T-cell (primary cell): ENCODE measurements at regions not wholly inside any gene's neighbourhood (a gene's known extent, or its start where the extent isn't known, plus 50 kb on each side); places are given as distances from the start of the nearest gene placed in this dataset.
A peak's percentile ranks its signal among the peaks of the same experiment; 100 is the strongest.

Experiments
- ATAC-seq, 4 experiments: fragments of 200-7000 bp in 3 of 4; fragments of 150-1000 bp in 1 of 4; cut with Tn5 transposase; replicated peaks in 1 of 4; 1 replicate in 3 of 4; 2 replicates in 1 of 4; pipeline ENCODE4 v1.10.0; 2021; ENCODE audit warnings: moderate library complexity in 3 of 4, mild to moderate bottlenecking in 2 of 4, moderate number of reproducible peaks in 1 of 4
- CTCF ChIA-PET, 2 donors: fragments of 300-600 bp; sonication (Branson Sonifier 250); formaldehyde crosslinking; loops; one replicate each; lab custom pipeline; 2022; ENCODE audit warnings: antibody characterized with exemption in 2 of 2; lab: Charles Lee
- POLR2A ChIA-PET, 2 donors: fragments of 300-600 bp; sonication (Branson Sonifier 250); formaldehyde crosslinking; loops; one replicate each; lab custom pipeline; 2022; ENCODE audit warnings: antibody characterized with exemption in 2 of 2; lab: Charles Lee
- DNase-seq, 35 experiments: peaks; one replicate each; pipeline versions ENCODE4 v3.0.0 to v3.0.0-alpha.2; 2013 to 2023
- H3K27ac ChIP-seq: one replicate; pipeline ENCODE4 v1.5.1; 2013; ENCODE audit warnings: low read length
- H3K27me3 ChIP-seq, 2 experiments: replicated peaks in 1 of 2; 1 replicate in 1 of 2; 2 replicates in 1 of 2; pipeline versions ENCODE4 v1.6.1 to v1.7.0; 2013; ENCODE audit warnings: low read length in 1 of 2, mixed read lengths in 1 of 2; ENCODE audit not compliant: control insufficient read depth in 2 of 2, insufficient read depth in 2 of 2; ENCODE audit errors: extremely low read depth in 1 of 2
- H3K36me3 ChIP-seq, 2 donors: 1 replicate in 1 of 2; 2 replicates in 1 of 2; pipeline versions ENCODE4 v1.6.1 to v1.7.0; 2013; ENCODE audit warnings: low read length in 1 of 2; ENCODE audit not compliant: control insufficient read depth in 2 of 2, insufficient read depth in 1 of 2; ENCODE audit errors: extremely low read depth in 1 of 2
- H3K4me1 ChIP-seq, 2 experiments: 1 replicate in 1 of 2; 2 replicates in 1 of 2; pipeline versions ENCODE4 v1.6.1 to v1.7.0; 2013; ENCODE audit warnings: low read length in 2 of 2, mixed read lengths in 1 of 2; ENCODE audit not compliant: insufficient read depth in 2 of 2, control insufficient read depth in 1 of 2; ENCODE audit errors: extremely low read depth in 1 of 2
- H3K4me3 ChIP-seq, 2 donors: 1 replicate in 1 of 2; 2 replicates in 1 of 2; pipeline versions ENCODE4 v1.5.1 to v1.7.0; 2013; ENCODE audit warnings: mild to moderate bottlenecking in 2 of 2, low read length in 1 of 2, moderate library complexity in 1 of 2; ENCODE audit not compliant: control insufficient read depth in 1 of 2; ENCODE audit errors: extremely low read depth in 1 of 2
- H3K9me3 ChIP-seq: 2 replicates; pipeline ENCODE4 v1.7.0; 2013
- H3K27ac Mint-ChIP-seq, 2 donors: one replicate each; pipeline ENCODE4 v1.8.0; 2020 to 2021; ENCODE audit warnings: mild to moderate bottlenecking in 2 of 2, mixed read lengths in 2 of 2
- H3K27me3 Mint-ChIP-seq, 2 donors: one replicate each; pipeline ENCODE4 v1.8.0; 2021 to 2022; ENCODE audit warnings: mixed read lengths in 2 of 2
- H3K36me3 Mint-ChIP-seq: one replicate; pipeline ENCODE4 v1.8.0; 2021; ENCODE audit warnings: mixed read lengths
- H3K4me1 Mint-ChIP-seq, 3 donors: one replicate each; pipeline ENCODE4 v1.8.0; 2020 to 2022; ENCODE audit warnings: mixed read lengths in 3 of 3, mild to moderate bottlenecking in 1 of 3
- H3K4me3 Mint-ChIP-seq, 3 donors: one replicate each; pipeline ENCODE4 v1.8.0; 2020 to 2022; ENCODE audit warnings: mild to moderate bottlenecking in 3 of 3, mixed read lengths in 3 of 3, moderate library complexity in 3 of 3
- H3K9me3 Mint-ChIP-seq, 3 donors: one replicate each; pipeline ENCODE4 v1.8.0; 2020 to 2022; ENCODE audit warnings: mixed read lengths in 3 of 3
- WGBS: methylation state at CpG from one replicate; pipeline ENCODE4 v1.1.5; 2013; ENCODE audit warnings: missing lambda C conversion rate; ENCODE audit not compliant: insufficient coverage; 5-methylcytosine and 5-hydroxymethylcytosine counted together

DNA sequence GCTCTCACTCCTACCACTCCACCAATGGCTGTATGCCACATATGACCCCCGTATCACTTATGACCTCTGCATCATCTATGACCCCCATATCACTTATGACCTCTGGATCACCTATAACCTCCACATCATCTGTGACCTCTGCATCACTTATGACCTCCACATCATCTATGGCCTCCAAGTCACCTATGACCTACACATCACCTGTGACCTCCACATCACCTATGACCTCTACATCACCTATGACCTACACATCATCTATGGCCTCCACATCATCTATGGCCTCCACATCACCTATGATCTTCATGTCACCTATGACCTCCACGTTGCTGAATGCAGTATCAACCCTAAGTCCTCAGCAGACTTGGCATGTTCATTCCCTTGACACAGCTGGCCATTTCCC lies 271.2 kb downstream of the MATN1 start:
- no peaks in the 10 kb centered on the region for H3K36me3 Mint-ChIP-seq
- Histone ChIP-seq H3K4me1 (no peaks in the 10 kb centered on the region), H3K9me3 (no peaks in the 10 kb centered on the region), H3K4me3 (no peak overlapping the region), H3K27ac (no peak overlapping the region), H3K36me3 (no peaks in the 10 kb centered on the region), H3K27me3 (peaks cover 0 to 17% of the 10 kb centered on the region in 2 experiments)
- CTCF ChIA-PET: no interaction called here
- peaks cover 4 to 13% of the 10 kb centered on the region in 2 donors for H3K27me3 Mint-ChIP-seq
- no peaks in the 10 kb centered on the region for H3K4me1 Mint-ChIP-seq
- no peak overlapping the region for H3K27ac Mint-ChIP-seq
- no peak overlapping the region for H3K4me3 Mint-ChIP-seq
- no peak for DNase-seq
- H3K9me3 Mint-ChIP-seq: no peaks in the 10 kb centered on the region
- POLR2A ChIA-PET: no interaction called here
- ATAC-seq: no peak
- 69% methylated on average over 2 of the region's 2 CpGs for WGBS

DNA sequence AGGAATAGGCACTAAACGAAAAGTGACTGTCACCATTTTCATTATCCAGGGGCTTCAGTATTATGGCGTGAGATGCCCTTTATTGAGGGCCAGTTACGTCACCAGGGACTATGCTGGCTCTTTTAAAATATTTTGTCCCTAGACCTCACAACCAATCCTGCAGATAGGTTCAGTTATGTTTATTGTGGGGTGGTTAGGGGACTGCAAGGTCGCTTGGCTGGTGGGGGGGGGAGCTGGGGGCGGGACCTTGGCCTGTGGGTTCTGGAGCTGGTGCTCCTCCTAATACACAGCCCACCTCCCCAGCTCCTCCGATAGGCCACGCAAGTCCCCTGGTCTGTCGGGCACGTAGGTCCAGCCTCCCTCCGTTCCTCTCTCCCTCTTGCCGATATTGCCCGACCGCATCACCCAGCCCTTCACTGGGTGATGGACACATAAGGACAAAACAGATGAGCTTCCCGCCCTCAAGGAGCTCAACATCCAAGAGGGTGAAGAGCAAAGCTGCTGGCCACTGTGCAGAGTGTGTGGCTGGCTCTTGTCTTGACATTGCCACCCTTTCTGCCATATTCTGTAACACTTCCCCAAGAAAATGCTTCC lies 271.8 kb downstream of the MATN1 start:
- no peaks in the 10 kb centered on the region for H3K36me3 ChIP-seq
- H3K27ac ChIP-seq: no peak overlapping the region
- ATAC-seq (no peak), DNase-seq (peak in 1 of 35 experiments; percentile 12)
- peaks cover 7 to 16% of the 10 kb centered on the region in 2 donors for H3K27me3 Mint-ChIP-seq
- no peaks in the 10 kb centered on the region for H3K9me3 ChIP-seq
- WGBS: 95% methylated on average over 11 of the region's 14 CpGs
- no peaks in the 10 kb centered on the region for H3K4me1 ChIP-seq
- no peak overlapping the region for H3K27ac Mint-ChIP-seq
- no peaks in the 10 kb centered on the region for H3K36me3 Mint-ChIP-seq
- ChIA-PET CTCF (no interaction called here), POLR2A (no interaction called here)
- no peak overlapping the region for H3K4me3 ChIP-seq
- peaks cover 0 to 22% of the 10 kb centered on the region in 2 experiments for H3K27me3 ChIP-seq
- H3K4me1 Mint-ChIP-seq: no peaks in the 10 kb centered on the region
- H3K4me3 Mint-ChIP-seq: no peak overlapping the region
- no peaks in the 10 kb centered on the region for H3K9me3 Mint-ChIP-seq

DNA sequence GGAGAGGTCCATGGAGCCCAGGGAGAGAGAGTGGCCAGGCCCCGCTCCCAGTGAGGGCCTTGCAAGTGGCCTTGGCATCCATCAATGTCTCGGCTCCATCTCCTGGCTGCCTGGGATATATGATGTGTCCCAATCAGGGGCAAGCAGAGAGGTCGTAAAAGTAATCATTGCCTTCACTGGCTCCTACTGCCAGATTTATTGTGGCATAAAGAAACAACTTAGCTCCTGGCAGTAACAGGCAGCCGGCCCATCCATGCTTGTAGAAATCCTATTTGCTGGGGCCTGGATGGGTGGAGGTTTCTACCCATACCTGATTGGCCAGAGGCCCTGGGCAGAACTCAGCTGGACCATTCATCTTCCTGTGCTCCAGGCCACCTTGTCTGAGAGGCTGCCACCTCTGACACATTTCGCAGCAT lies 272.6 kb downstream of the MATN1 start:
- ATAC-seq (no peak), DNase-seq (peak in 2 of 35 experiments; percentile 2 to 17)
- H3K4me3 ChIP-seq: no peak overlapping the region
- Mint-ChIP-seq H3K27ac (no peak overlapping the region), H3K27me3 (peaks cover 9 to 16% of the 10 kb centered on the region in 2 donors), H3K36me3 (no peaks in the 10 kb centered on the region), H3K4me1 (no peaks in the 10 kb centered on the region), H3K4me3 (no peak overlapping the region), H3K9me3 (no peaks in the 10 kb centered on the region)
- H3K9me3 ChIP-seq: no peaks in the 10 kb centered on the region
- POLR2A ChIA-PET: no interaction called here
- no peaks in the 10 kb centered on the region for H3K36me3 ChIP-seq
- H3K4me1 ChIP-seq: no peaks in the 10 kb centered on the region
- CTCF ChIA-PET: no interaction called here
- WGBS: 53% methylated on average over 4 of the region's 5 CpGs
- no peak overlapping the region for H3K27ac ChIP-seq
- peaks cover 0 to 24% of the 10 kb centered on the region in 2 experiments for H3K27me3 ChIP-seq

DNA sequence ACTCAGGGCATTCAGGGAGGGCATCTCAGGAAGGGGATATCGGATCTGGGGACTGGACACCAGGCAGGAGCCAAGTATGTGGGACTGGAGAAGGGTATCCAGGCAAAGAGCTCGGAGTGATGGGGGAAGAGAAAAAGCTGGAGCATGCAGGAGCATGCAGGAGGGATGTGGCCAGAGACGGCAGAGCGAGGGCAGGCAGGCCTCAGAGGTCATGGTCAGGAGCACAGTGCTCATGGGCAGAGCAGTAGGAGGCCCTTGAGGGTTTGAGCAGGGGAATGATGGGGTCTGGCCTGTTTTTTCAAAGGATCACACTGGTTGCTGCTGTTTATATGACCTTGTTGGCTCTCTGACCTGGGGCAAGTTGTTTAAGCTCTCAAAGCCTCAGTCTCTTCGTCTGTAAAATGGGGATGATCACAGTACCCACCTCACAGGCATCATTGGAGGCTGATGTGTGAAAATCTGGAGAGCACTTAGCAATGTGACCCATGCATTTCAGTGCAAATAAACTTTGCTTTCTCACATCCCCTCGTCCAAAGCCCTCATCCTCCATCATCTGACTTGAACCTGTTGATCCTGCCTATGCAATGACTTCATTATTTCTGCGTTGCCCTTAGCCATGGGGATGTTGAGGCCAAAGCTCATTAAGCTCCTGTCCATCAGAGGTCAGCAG lies 273.1 kb downstream of the MATN1 start:
- DNase-seq (no peak), ATAC-seq (no peak)
- Histone ChIP-seq H3K27ac (no peak overlapping the region), H3K9me3 (no peaks in the 10 kb centered on the region), H3K27me3 (peaks cover 0 to 29% of the 10 kb centered on the region in 2 experiments), H3K36me3 (no peaks in the 10 kb centered on the region), H3K4me3 (no peak overlapping the region), H3K4me1 (no peaks in the 10 kb centered on the region)
- H3K9me3 Mint-ChIP-seq: no peaks in the 10 kb centered on the region
- H3K36me3 Mint-ChIP-seq: no peaks in the 10 kb centered on the region
- 55% methylated on average over 6 of the region's 7 CpGs for WGBS
- POLR2A ChIA-PET: no interaction called here
- peaks cover 9 to 20% of the 10 kb centered on the region in 2 donors for H3K27me3 Mint-ChIP-seq
- H3K27ac Mint-ChIP-seq: no peak overlapping the region
- CTCF ChIA-PET: no interaction called here
- no peaks in the 10 kb centered on the region for H3K4me1 Mint-ChIP-seq
- H3K4me3 Mint-ChIP-seq: no peak overlapping the region

DNA sequence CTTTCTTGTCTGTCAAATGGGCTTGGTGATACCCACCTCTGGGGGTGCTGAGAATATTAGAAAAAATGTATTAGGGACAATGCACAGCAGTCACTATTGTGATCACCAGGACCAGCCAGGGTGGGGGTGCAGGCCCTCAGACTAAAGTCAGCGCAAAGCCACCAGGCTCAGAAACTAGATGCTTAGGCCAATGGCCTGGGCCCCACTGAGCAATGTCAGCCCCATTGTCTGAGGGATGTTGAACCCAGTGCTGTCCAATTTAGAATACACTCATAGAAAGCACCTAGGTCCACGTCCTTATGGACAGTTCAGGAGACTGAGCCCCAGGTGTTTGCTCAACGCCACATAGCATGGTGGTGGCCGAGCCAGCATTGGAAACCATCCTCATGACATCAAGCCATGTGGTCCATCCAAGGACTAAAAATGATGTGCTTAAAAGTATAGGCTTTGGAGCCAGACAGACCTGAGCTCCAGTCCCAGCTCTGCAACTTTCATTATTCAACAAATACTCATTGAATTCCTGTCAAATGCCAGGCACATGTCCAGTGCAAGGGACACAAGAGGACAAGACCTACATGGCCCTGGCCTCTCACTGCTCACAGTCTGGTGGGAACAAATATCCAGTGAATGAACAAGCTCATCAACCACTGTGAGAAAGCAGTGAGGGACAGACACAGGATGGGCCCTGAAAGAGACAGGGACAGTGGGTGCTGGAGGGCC lies 273.8 kb downstream of the MATN1 start:
- Mint-ChIP-seq H3K36me3 (no peaks in the 10 kb centered on the region), H3K4me3 (no peak overlapping the region), H3K27me3 (peaks cover 9 to 21% of the 10 kb centered on the region in 2 donors), H3K9me3 (no peaks in the 10 kb centered on the region), H3K27ac (no peak overlapping the region), H3K4me1 (no peaks in the 10 kb centered on the region)
- H3K4me3 ChIP-seq: no peak overlapping the region
- peaks cover 0 to 29% of the 10 kb centered on the region in 2 experiments for H3K27me3 ChIP-seq
- no peaks in the 10 kb centered on the region for H3K4me1 ChIP-seq
- CTCF ChIA-PET: interaction anchor here in 1 of 2 donors (0.6 kb wide), 1 partner anchor 969 kb away, joined by 3 read pairs; no protein-coding TSS in a partner anchor
- POLR2A ChIA-PET: no interaction called here
- H3K36me3 ChIP-seq: no peaks in the 10 kb centered on the region
- H3K27ac ChIP-seq: no peak overlapping the region
- no peak for ATAC-seq
- peak in 1 of 35 experiments; percentile 1 for DNase-seq
- H3K9me3 ChIP-seq: no peaks in the 10 kb centered on the region
- WGBS: 100% methylated on average over 1 of the region's 4 CpGs

DNA sequence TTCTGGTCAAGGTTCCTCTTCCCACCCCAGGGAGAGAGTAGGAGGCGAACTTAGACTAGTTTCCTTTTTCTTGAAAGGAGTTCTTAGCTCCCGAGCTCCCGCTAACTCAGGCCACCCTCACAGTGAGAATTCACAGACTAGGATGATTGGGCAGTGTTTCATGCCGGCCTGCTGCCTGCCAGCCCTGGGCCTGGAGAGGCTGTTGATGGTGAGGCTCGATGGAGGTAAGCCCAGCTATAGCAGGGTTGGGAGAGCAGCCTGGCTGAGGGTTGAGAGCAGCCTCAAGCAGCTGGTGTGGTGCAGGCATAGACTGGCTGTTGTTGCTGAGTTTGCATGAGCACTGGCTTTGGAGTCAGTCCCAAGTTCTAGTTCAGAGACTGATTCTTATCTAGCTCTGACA lies 274.4 kb downstream of the MATN1 start:
- peaks cover 0 to 5% (median 4%) of the 10 kb centered on the region in 3 donors for H3K9me3 Mint-ChIP-seq
- WGBS: 54% methylated on average over 4 of the region's 5 CpGs
- ChIA-PET POLR2A (no interaction called here), CTCF (interaction anchor here in 1 of 2 donors (0.6 kb wide), 1 partner anchor 970 kb away, joined by 3 read pairs; no protein-coding TSS in a partner anchor)
- no peaks in the 10 kb centered on the region for H3K36me3 ChIP-seq
- H3K4me3 Mint-ChIP-seq: no peak overlapping the region
- H3K27me3 Mint-ChIP-seq: peaks cover 9 to 21% of the 10 kb centered on the region in 2 donors
- H3K27ac ChIP-seq: no peak overlapping the region
- DNase-seq: peak in 1 of 35 experiments; percentile 2
- no peaks in the 10 kb centered on the region for H3K4me1 Mint-ChIP-seq
- no peaks in the 10 kb centered on the region for H3K9me3 ChIP-seq
- H3K4me1 ChIP-seq: no peaks in the 10 kb centered on the region
- no peaks in the 10 kb centered on the region for H3K36me3 Mint-ChIP-seq
- no peak overlapping the region for H3K27ac Mint-ChIP-seq
- no peak overlapping the region for H3K4me3 ChIP-seq
- peaks cover 0 to 29% of the 10 kb centered on the region in 2 experiments for H3K27me3 ChIP-seq
- no peak for ATAC-seq
